Ascending aorta (tissue), 2 donors: ENCODE measurements at regions not wholly inside any gene's neighbourhood (a gene's known extent, or its start where the extent isn't known, plus 50 kb on each side); places are given as distances from the start of the nearest gene placed in this dataset.

Source experiments
- DNase-seq, 2 donors: peaks; one replicate each; pipeline ENCODE4 v3.0.0-alpha.2; 2019; ENCODE audit warnings: low spot score in 2 of 2
- H3K27ac ChIP-seq, 2 donors: fragments of 200-600 bp; sonication (generic); one replicate each; pipeline ENCODE4 v1.5.1; 2016 to 2017; ENCODE audit warnings: mild to moderate bottlenecking in 1 of 2
- H3K27me3 ChIP-seq: fragments of 200-600 bp; sonication (generic); one replicate; pipeline ENCODE4 v1.5.1; 2017
- H3K36me3 ChIP-seq, 2 donors: fragments of 200-600 bp; sonication (generic); one replicate each; pipeline ENCODE4 v1.5.1; 2016
- H3K4me1 ChIP-seq, 2 donors: fragments of 200-600 bp; sonication (generic); one replicate each; pipeline ENCODE4 v1.5.1; 2016 to 2017; ENCODE audit warnings: mild to moderate bottlenecking in 1 of 2
- H3K4me3 ChIP-seq, 2 donors: fragments of 200-600 bp; sonication (generic); one replicate each; pipeline ENCODE4 v1.5.1; 2016 to 2017; ENCODE audit warnings: mild to moderate bottlenecking in 1 of 2
- H3K9me3 ChIP-seq, 2 donors: fragments of 200-600 bp; sonication (generic); one replicate each; pipeline ENCODE4 v1.5.1; 2016
- CTCF ChIP-seq, 3 experiments: fragments of 200-600 bp in 2 of 3; fragments of 450-650 bp in 1 of 3; sonication (generic) in 2 of 3; IDR thresholded peaks; one replicate each; pipeline ENCODE4 v1.5.1; 2016 to 2019; ENCODE audit warnings: antibody characterized with exemption in 3 of 3, mild to moderate bottlenecking in 1 of 3, moderate library complexity in 1 of 3
- intact Hi-C: fragments of 100-400 bp; cut with DNase I; formaldehyde crosslinking; loops from one replicate; pipeline ENCODE4 v1.15.1; 2023

GRCh38 chr12:107179871-107180270 is 86.5 kb upstream of the CRY1 start:
- intact Hi-C loops, result no loop called here
- Histone ChIP-seq H3K4me3 (no peak overlapping the region), H3K36me3 (no peaks in the 10 kb centered on the region), H3K4me1 (no peaks in the 10 kb centered on the region), H3K27ac (no peak overlapping the region), H3K27me3 (no peaks in the 10 kb centered on the region), H3K9me3 (no peaks in the 10 kb centered on the region)
- DNase-seq, result no peak
- no peak for TF ChIP-seq CTCF (IDR thresholded peaks at IDR 0.05)

- no peak for DNase-seq
- intact Hi-C loops, result no loop called here
- H3K4me3 ChIP-seq, result no peak overlapping the region
- no peaks in the 10 kb centered on the region for H3K4me1 ChIP-seq
- H3K27me3 ChIP-seq, result no peaks in the 10 kb centered on the region
- TF ChIP-seq CTCF (IDR thresholded peaks at IDR 0.05), result no peak
- no peak overlapping the region for H3K27ac ChIP-seq
- H3K36me3 ChIP-seq, result no peaks in the 10 kb centered on the region
- H3K9me3 ChIP-seq, result no peaks in the 10 kb centered on the region
Observed at GRCh38 chr12:107180272-107180671, 86.9 kb upstream of the CRY1 start.

GRCh38 chr12:107184359-107184930 is 91.1 kb upstream of the CRY1 start:
- Histone ChIP-seq H3K27ac (no peak overlapping the region), H3K4me3 (no peak overlapping the region), H3K4me1 (no peaks in the 10 kb centered on the region), H3K27me3 (no peaks in the 10 kb centered on the region), H3K9me3 (no peaks in the 10 kb centered on the region), H3K36me3 (no peaks in the 10 kb centered on the region)
- no peak for TF ChIP-seq CTCF (IDR thresholded peaks at IDR 0.05)
- intact Hi-C loops, result no loop called here
- no peak for DNase-seq

- intact Hi-C loops, result no loop called here
Observed at GRCh38 chr12:107196681-107197080, 103.3 kb upstream of the CRY1 start.

GRCh38 chr12:107200394-107200793 is 107.0 kb upstream of the CRY1 start:
- no peak for TF ChIP-seq CTCF (IDR thresholded peaks at IDR 0.05)
- H3K9me3 ChIP-seq, result no peaks in the 10 kb centered on the region
- no peaks in the 10 kb centered on the region for H3K4me1 ChIP-seq
- intact Hi-C loops, result no loop called here
- DNase-seq, result no peak
- H3K27ac ChIP-seq, result no peak overlapping the region
- no peaks in the 10 kb centered on the region for H3K36me3 ChIP-seq
- H3K27me3 ChIP-seq, result no peaks in the 10 kb centered on the region
- no peak overlapping the region for H3K4me3 ChIP-seq

More at GRCh38 chr12:107196681-107197080, 103.3 kb upstream of the CRY1 start:
- Histone ChIP-seq H3K27ac (no peak overlapping the region), H3K36me3 (no peaks in the 10 kb centered on the region), H3K9me3 (no peaks in the 10 kb centered on the region), H3K4me3 (no peak overlapping the region), H3K27me3 (no peaks in the 10 kb centered on the region), H3K4me1 (no peaks in the 10 kb centered on the region)
- no peak for TF ChIP-seq CTCF (IDR thresholded peaks at IDR 0.05)
- DNase-seq, result no peak
